ENCODE measurements at regions not wholly inside any gene's neighbourhood (a gene's known extent, or its start where the extent isn't known, plus 50 kb on each side); places are given as distances from the start of the nearest gene placed in this dataset.
"Not testable (repeated sequence)": the region's sequence is repeated elsewhere in the genome, so short reads cannot be mapped to it uniquely, and the experiment has no call there.

DNA sequence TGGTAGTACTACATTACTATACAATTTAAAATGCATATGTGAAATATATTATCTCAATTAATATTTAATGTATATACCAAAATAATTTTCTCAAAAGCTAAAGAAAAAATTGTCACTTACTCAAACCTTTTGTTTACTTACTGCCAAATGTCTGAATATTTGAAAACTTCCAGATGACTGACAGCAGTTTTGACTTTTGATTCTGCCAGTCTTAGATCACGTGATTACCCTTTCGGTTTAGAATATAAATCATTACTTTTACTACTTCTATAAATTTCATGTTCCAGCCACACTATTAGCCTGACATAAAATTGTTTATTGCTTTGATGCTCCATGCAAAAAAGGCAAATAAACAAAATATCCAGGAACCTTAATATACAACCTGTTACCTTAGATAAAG is 680.7 kb upstream of the ID4 start:
- no peak for DNase-seq (ENCODE audit: low read depth)

DNA sequence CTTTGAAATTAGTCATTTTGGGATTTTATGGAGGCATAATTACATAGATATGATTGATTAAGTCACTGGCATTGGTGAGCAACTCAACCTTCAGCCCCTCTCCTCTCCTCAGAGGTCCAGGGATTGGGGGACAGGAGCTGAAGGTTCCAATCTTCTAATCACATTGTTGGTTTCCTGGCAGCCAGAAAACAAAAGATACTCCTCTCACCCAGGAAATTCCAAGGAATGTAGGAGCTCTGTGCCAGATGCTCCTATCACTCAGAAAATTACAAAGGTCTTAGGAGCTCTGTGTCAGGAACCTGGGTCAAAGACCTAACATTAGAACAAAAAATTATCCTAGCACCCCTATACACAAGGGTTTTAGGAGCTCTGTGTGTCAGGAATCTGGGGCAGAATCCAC is 679.7 kb upstream of the ID4 start:
- no peak for DNase-seq (ENCODE audit: low read depth)

DNA sequence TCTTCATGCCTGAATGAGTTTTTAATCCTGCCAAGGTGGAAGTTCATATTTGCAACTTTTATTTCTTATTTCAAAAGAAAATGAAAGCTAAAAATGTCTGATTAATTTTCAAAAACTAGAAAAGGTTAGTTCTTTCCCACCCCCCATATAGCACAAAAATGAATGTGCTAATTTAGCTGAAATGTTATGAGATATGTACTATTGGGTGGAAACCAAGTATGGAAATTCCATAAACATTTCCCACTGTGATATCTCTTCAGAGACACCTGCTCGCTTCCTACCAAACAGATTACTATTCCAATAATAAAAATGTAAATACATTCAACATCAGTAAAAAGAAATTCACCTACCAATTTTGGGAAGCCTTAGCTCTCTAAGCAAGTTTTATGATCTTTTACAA is 678.6 kb upstream of the ID4 start:
- DNase-seq (ENCODE audit: low read depth) = no peak

DNA sequence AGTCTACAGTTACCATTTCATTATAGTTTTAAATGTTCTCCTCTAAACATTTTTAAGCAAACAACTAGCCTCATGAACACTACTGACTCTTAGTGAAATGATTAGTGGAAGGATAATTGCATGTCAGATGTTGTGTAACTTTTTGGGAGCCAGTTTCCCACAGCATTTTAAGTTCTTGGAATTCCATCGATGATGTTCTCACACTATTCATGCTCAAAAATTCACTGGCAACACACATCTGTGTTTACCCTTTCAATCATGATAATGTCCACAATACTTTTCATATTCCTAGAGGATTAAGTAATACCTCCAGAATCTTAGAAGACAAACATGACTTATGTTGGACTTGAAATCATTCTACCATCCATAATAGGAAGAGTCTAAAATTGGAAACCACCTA is 678.1 kb upstream of the ID4 start:
- DNase-seq (ENCODE audit: low read depth) = no peak

DNA sequence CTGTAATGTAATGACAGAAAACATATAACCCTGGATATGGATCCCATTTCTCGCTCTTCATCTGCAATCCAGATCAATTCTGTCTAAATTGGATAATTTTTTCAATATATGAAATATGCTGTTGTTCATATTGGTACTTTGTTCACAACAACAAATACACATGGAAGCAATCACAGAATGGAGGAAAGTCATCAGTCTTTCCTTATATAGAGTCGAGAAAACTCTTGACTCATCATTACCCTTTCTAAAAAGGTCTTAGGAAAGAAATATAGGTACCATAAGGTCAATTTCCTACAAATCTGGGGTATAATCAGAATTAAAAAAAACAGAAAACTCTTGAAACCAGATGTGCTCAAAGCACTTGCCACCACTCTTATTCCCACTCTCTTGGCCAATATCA is 677.6 kb upstream of the ID4 start:
- DNase-seq (ENCODE audit: low read depth) = no peak

DNA sequence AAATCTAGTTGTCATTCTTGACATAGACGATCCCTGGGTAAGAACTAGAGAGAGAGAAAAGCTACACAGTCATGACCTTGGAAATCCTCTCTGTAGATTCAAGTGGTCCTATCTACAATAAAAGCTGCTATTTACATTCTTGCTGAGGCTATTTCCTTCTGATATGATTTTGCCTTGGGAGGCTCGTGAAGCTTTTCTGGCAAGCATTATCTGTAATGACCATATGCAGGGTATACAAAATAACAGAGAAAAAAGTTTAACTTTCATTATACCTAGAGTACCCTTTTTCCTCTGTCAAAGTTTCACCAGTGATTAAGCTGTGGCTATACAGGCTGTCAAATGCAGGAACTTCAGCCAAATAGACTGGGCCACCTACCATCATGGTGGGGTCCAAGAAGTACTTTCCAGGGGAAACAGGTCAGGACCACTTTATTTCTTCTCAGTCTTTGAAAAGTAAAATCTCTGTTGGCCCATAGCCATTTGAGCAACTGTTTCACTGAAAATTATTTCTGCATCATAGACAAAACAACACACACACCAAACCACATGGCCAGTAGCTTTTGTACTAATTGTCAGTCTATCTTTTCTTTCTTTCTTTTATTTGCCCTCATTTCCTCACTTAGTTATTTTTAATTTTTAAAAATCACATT is 677.0 kb upstream of the ID4 start:
- DNase-seq (ENCODE audit: low read depth) = no peak

DNA sequence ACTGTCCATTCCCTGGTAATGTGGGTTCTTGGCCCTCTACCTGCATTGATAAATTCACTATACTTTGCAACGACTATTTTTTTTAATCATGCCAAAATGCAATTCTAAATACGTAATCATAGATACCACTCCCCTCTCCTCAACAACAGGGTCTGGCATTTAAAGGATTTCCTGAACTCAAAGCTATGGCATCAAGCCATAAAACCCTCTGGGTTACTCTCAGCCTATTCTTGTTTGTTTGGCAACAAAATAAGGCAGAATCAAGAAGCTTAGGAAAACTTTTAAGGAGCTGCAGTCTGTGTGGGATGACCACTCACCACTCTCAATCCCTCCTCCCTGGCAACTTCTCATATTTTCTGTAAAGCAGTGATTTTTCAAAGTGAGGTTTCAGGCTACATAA is 669.9 kb upstream of the ID4 start:
- DNase-seq (ENCODE audit: low read depth) = no peak

DNA sequence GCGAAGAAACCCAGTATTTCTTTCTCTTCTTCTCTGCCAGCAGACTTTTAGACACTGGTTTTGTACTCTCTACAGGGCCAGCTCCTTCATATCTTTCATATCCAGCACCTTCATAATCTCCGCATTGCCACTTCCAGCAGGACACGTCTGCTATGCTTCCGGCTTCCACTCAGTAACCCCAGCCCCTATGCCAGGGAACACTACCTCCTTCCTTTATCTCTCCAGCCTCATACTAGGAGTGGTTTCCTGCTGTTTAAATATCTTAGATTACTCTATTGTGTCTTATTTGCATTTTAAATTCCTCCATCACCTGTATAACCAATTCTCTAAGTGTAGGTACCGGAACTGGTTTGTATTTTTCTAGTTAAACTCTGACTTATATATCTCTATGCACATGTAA is 667.8 kb upstream of the ID4 start:
- DNase-seq (ENCODE audit: low read depth) = no peak

DNA sequence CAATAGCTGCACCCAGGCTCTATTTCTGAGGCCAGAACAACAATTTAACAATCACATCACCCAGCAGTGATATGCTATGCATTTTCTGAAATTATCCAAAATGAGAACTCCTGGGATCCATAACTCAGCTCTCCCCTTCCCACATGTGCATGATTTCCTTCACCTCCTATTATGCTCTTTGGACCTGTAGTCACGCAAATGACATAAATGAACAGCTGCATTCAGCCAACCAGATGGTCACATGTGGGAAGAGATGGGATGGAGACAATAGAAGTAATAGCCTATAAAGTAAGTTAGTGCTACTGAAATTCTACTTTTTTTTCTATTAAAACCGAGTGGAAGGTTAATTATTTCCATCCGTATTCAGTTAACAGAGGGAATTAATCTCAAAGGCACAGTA is 662.1 kb upstream of the ID4 start:
- no peak for DNase-seq (ENCODE audit: low read depth)

DNA sequence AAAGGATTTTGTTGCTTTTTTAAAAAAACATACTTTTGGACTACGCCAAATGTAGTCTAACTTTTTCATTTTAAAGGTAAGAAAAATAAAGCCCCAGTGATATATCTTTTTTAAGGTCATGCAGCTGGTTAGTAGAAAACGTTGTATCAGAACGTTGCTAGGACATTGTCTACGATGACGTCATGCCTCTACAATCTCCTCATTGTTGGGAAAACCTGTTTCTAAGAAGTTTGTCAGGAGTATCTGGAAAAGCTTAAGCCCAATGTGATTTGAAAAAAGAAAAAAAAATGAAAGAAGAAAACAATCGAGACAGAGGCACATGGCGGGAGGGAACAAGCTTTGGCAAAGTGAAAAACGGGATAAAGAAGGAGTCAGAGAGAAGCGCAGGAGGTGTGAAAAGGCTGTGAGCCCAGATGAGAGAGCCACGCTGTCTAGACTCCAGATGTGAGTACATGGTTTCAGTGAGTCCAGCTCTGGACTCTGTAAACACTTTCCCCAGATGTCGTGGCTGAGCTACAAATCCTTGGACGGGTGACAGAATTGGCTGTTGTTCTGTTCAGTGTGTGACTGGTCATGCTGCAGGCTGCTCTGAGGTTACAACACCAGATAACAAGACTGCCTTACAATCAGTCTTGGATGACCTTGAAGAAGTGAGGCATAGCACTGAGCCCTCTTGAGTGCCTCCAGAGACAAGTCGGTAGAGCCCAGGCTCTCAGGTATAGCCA is 656.7 kb upstream of the ID4 start:
- no peak for DNase-seq (ENCODE audit: low read depth)

DNA sequence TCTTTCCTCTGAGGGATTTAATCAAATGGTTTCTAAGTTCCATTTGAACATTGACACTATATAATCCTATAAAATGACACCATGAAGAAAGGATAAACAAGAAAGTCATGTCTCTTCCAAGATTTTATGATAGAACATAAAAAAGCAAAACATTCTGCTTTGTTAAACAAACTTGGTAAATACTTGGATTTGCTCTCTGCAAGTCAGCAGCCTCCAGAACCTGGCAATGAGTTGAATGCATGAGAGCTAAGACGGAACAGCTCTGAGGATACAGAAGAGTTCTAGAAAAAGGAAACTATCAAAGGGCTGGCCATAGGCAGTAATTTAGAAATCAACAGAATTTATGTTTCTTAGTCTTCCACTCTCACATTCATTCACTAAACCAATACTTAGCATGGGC is 656.0 kb upstream of the ID4 start:
- DNase-seq (ENCODE audit: low read depth) = no peak

DNA sequence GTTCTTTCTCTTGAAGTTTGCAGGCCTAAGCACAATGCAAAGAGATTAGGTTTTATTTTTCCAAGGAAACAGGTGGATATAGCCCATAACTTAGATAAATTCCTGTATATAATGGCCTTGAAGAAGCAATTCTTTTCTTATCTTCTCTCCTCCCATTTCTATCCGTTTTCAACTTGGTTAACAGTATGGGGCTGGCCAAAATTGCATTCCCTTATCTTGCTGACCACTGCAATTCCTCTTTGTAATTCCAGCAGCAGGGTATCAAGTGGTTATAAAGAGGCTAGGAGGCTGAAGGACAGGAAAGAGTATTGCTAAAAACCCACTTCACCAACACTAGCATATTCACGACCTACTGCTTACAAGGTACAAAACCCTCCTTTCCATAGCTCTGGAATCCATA is 643.5 kb upstream of the ID4 start:
- DNase-seq (ENCODE audit: low read depth) = no peak

DNA sequence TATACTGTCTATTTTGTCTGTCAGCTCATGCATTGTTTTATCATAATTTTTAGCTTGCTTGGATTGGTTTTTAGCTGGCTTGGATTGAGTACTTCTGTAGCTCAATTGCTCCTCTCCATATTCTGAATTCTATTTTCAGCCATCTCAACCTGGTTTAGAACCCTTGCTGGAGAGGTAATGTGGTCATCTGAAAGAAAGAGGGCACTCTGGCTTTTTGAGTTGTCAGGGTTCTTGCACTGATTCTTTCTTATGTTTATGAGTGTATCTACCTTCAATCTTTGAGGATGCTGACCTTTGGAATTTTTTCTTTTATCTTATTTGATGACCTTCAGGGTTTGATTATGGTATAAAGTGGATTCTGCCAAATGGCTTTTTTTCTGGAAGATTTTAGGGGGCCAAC is 632.7 kb upstream of the ID4 start:
- DNase-seq (ENCODE audit: low read depth) = no peak

DNA sequence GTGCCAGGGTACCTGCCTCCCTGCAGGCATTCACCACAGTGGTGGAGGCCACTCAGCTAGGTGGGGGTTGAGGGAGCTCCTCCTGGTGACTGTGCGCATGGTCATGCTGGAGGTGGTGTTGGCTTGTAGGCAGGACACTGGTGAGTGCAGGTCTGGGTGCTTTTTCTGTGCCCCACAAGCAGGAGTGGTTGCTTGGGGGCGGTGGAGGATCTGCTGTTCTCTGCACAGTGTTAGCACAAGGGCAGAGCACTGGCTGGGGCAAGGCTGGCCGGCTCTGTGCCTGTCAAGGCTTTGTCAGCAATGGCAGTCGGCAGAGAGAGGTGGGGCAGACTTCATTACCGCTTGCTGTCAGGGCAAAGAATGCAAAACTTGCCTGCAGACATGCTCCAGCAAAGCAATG is 632.1 kb upstream of the ID4 start:
- no peak for DNase-seq (ENCODE audit: low read depth)

DNA sequence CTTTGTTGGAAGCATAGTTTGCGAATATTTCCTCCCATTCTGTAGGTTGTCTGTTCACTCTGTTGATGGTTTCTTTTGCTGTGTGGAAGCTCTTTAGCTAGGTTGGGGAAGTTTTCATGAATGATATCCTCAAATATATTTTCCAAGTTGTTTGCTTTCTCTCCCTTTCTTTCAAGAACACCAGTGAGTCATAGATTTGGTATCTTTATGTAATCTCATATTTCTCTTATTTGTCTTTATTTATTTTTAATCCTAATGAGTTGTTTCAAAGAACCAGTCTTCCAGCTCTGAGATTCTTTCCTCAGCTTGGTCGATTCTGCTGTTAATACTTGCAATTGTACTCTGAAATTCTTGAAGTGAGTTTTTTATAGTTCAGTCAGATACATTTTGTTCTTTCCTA is 628.0 kb upstream of the ID4 start:
- no peak for DNase-seq (ENCODE audit: low read depth)

DNA sequence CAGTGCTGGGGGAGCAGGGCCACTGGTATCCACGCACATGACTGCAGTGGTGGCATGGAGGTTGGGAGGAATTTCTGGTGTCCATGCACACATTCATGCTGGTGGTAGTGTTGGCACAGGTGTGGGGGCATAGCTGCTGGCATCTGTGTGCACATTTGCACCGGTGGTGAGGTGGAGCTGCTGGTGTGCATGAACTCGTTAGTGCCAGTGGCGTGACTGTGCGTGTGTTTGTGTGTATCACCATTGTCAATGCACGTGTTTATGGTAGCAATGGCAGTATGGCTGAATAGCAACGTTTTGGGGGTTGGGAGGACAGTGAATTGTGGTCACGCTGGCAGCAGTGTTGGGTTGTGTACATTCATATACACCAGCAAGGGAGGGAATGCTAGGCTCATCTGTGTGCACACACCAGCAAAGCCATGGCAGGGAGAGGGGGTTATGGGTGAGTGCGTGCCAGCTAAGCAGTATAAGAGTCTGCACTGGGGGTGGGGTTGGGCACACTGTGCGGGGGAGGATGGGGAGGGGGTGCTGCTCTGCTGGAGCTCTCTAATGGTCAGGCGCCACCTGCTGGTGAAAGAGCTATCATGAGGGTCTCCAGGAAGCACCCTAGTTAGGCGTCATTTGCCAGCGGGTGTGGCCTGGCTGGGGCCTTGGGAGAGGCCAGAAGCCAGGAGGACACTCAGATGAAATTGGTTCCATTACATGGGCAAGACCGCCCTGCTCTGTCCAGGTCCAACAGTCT is 626.1 kb upstream of the ID4 start:
- no peak for DNase-seq (ENCODE audit: low read depth)

DNA sequence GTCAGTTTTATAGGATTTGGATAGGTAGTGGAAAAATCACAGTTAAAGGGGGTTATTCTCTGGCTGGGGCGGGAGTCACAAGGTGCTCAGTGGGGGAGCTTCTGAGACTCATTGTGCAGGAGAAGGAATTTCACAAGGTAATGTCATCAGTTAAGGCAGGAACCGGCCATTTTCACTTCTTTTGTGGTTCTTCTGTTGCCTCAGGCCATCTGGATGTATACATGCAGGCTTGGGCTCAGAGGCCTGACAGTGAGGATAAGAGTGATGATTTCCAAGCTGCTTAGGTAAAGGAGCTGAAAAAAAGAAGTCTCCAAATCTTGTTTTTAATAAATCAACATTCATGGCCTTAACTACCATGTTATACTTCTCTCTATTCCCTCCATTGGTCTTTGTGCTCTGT is 622.9 kb upstream of the ID4 start:
- no peak for DNase-seq (ENCODE audit: low read depth)

DNA sequence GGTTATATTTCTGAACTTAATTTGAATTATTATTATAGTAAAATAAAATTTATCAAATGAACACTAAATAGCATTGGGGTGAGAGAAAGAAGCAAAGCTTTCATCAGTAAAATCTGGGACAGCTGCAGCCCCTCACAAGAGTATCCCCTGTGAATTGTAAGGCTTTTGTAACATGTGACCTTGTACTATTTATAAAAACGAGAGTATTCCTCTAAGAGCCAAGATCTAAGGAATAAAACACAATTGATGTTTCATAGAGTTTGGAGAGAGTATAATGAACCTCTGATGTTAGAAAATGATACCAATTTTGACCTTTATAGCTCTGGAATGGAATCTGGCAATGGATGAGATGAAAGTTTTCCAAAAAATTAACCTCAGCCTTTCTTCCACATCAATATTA is 617.2 kb upstream of the ID4 start:
- no peak for DNase-seq (ENCODE audit: low read depth)

DNA sequence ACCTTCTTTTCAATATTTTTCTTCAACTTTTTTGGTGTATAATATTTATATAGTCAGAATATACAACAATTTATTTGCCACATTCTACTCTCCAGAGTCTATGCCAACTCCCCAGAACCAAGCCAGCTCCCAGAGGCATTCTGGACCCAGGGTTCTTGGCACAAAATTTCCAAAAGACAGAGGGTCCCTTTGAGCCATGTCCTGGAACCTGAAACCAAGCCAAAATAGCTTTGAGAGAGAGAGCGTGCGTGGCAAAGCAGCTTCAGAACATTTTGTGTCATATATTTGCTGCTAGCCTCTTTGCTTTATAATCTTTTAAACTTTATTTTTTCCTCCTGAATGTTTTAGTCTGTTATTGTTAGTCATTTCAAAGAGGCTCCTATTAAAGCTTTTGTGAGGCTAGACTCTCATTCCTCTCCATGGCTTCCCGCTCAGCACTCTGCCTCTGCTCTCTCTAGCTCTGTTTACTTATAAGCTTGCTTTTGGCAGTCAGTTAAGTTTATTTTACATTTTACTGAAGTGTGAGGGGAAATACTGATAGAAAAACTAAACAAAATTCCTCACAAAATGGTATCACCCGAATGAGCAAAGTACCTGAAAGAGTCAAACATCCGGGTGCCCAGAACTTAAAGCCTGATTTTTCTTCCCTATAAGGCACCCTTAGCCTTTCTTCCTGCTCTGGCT is 605.1 kb upstream of the ID4 start:
- DNase-seq (ENCODE audit: low read depth) = no peak

DNA sequence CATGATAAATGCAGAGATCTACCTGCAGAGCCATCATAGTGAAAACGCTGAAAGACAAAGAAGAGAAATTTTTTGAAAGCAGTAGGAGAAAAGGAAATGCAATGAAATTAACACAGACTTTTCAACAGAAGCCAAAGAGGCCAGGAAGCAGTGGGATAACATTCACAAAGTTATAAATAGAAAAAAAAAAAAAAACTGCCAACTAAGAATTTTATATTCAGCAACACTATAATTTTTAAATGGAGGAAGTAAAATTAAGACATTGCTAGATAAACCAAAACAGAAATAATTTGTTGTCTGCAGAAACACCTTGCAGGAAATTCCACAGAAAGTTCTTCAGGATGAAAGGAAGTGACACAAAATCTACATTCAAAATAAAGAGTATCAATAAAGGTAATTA is 591.5 kb upstream of the ID4 start:
- DNase-seq (ENCODE audit: low read depth) = no peak

DNA sequence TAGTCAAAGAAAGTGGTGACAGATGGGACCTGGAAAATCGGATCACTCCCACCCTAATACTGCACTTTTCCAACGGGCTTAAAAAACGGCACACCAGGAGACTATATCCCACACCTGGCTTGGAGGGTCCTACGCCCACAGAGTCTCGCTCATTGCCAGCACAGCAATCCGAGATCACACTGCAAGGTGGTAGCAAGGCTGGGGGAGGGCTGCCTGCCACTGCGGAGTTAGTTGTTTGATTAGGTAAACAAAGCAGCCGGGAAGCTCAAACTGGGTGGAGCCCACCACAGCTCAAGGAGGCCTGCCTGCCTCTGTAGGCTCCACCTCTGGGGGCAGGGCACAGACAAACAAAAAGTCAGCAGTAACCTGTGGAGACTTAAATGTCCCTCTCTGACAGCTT is 590.0 kb upstream of the ID4 start:
- DNase-seq (ENCODE audit: low read depth) = not testable (repeated sequence)

DNA sequence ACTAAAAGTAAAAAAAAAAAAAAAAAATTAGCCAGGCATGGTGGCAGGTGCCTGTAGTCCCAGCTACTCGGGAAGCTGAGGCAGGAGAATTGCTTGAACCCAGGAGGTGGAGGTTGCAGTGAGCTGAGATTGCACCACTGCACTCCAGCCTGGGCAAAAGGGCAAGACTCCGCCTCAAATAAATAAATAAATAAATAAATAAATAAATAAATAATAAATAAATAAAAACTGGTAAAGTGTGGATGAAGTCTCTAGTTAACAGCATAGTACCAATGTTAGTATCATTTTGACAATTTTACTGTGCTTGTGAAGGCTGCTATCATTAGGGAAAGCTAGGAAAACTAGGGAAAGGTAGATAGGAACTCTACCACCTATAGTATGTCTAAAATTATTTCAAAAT is 581.0 kb upstream of the ID4 start:
- DNase-seq (ENCODE audit: low read depth) = not testable (repeated sequence)

DNA sequence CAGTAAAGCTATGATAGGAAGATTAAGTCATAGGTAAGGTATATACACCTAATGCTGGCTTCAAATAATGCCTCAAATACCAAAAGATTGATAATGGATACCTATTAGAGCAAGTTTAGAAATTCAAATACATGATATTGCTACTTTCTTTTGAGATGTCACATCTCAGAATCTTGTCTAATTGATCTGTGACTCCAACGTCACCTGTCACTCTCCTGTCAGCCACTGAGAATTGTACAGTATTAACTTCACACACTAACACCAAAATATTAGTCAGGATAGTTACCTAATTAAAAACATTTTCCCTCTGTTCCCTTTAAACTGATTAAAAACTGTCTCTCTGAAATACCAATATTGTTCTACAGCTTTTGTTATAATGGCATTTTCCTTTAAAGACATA is 575.5 kb upstream of the ID4 start:
- no peak for DNase-seq (ENCODE audit: low read depth)
